IMR-90 (cell line): ENCODE measurements at regions not wholly inside any gene's neighbourhood (a gene's known extent, or its start where the extent isn't known, plus 50 kb on each side); places are given as distances from the start of the nearest gene placed in this dataset.

Experiments used
- ATAC-seq: fragments of 200-7000 bp; cut with Tn5 transposase; 2 replicates; pipeline ENCODE4 v1.9.1; 2020; ENCODE audit warnings: low read depth, mild to moderate bottlenecking, moderate library complexity
- BruUV-seq: library from RNA; stranded (reverse); fragments of 400-500 nt; replicated peaks from 2 replicates; lab custom pipeline; 2021; lab: Mats Ljungman, UMichigan
- CTCF ChIA-PET: fragments of 300-600 bp; formaldehyde crosslinking; extraction: SDS; loops from one replicate; lab custom pipeline; 2021; ENCODE audit warnings: antibody characterized with exemption; lab: Yijun Ruan, JAX
- POLR2A ChIA-PET: fragments of 300-600 bp; sonication (Branson Sonifier 250); formaldehyde crosslinking; loops from one replicate; lab custom pipeline; 2022; ENCODE audit warnings: antibody characterized with exemption; ENCODE audit not compliant: unreplicated experiment; lab: Charles Lee
- DNase-seq: peaks from one replicate; pipeline ENCODE4 v3.0.0; 2013
- H2AFZ ChIP-seq: replicated peaks from 2 replicates; pipeline ENCODE3; 2013; ENCODE audit warnings: low read length, mild to moderate bottlenecking; ENCODE audit not compliant: poor library complexity
- H2AK5ac ChIP-seq: 2 replicates; pipeline ENCODE4 v1.6.1; 2013; ENCODE audit warnings: low read depth, low read length, inconsistent platforms
- H2AK9ac ChIP-seq: replicated peaks from 2 replicates; pipeline ENCODE3; 2013; ENCODE audit warnings: mild to moderate bottlenecking, low read depth, low read length, moderate library complexity; ENCODE audit not compliant: poor library complexity
- H2BK120ac ChIP-seq: 2 replicates; pipeline ENCODE4 v1.6.1; 2013; ENCODE audit warnings: low read depth, low read length, inconsistent platforms
- H2BK15ac ChIP-seq: 3 replicates; pipeline ENCODE4 v1.6.1; 2013; ENCODE audit warnings: low read depth, low read length, inconsistent platforms
- H2BK20ac ChIP-seq: 2 replicates; pipeline ENCODE4 v1.6.1; 2013; ENCODE audit warnings: low read depth, mild to moderate bottlenecking, inconsistent platforms, low read length, moderate library complexity
- H2BK5ac ChIP-seq: 2 replicates; pipeline ENCODE4 v1.6.1; 2013; ENCODE audit warnings: mild to moderate bottlenecking, low read depth, low read length, inconsistent platforms; ENCODE audit not compliant: poor library complexity, severe bottlenecking
- H3K14ac ChIP-seq: replicated peaks from 2 replicates; pipeline ENCODE4 v1.6.1; 2013; ENCODE audit warnings: low read depth, low read length, inconsistent platforms
- H3K18ac ChIP-seq: 2 replicates; pipeline ENCODE4 v1.6.1; 2013; ENCODE audit warnings: low read depth, low read length, control low read depth
- H3K23ac ChIP-seq: 2 replicates; pipeline ENCODE4 v1.6.1; 2013; ENCODE audit warnings: low read depth, low read length, inconsistent platforms
- H3K27ac ChIP-seq: 2 replicates; pipeline ENCODE4 v1.5.1; 2013; ENCODE audit warnings: mild to moderate bottlenecking, control low read depth, low read length; ENCODE audit not compliant: insufficient read depth
- H3K27me3 ChIP-seq: 2 replicates; pipeline ENCODE4 v1.6.1; 2013; ENCODE audit warnings: low read length; ENCODE audit not compliant: control insufficient read depth, insufficient read depth
- H3K36me3 ChIP-seq: 2 replicates; pipeline ENCODE4 v1.6.1; 2013; ENCODE audit warnings: low read length, mixed read lengths; ENCODE audit not compliant: control insufficient read depth, insufficient read depth
- H3K4ac ChIP-seq: 2 replicates; pipeline ENCODE4 v1.6.1; 2013; ENCODE audit warnings: low read depth, low read length, inconsistent platforms
- H3K4me1 ChIP-seq: 2 replicates; pipeline ENCODE4 v1.6.1; 2013; ENCODE audit warnings: low read length, mixed read lengths; ENCODE audit not compliant: control insufficient read depth, insufficient read depth
- H3K4me2 ChIP-seq: 2 replicates; pipeline ENCODE4 v1.6.1; 2013; ENCODE audit warnings: low read depth, mild to moderate bottlenecking, control low read depth, low read length, moderate library complexity
- H3K4me3 ChIP-seq: 2 replicates; pipeline ENCODE4 v1.5.1; 2013; ENCODE audit warnings: low read depth, mild to moderate bottlenecking, control low read depth, low read length, moderate library complexity; ENCODE audit not compliant: insufficient read depth
- H3K56ac ChIP-seq: 2 replicates; pipeline ENCODE4 v1.6.1; 2013; ENCODE audit warnings: low read length, inconsistent platforms; ENCODE audit not compliant: insufficient read depth; ENCODE audit errors: extremely low read depth
- H3K79me1 ChIP-seq, 2 experiments: 2 replicates each; pipeline ENCODE4 v1.6.1; 2013; ENCODE audit warnings: low read length in 2 of 2, inconsistent platforms in 1 of 2, low read depth in 1 of 2
- H3K9ac ChIP-seq: 2 replicates; pipeline ENCODE4 v1.6.1; 2013; ENCODE audit warnings: low read depth, low read length, control low read depth
- H3K9me1 ChIP-seq: 2 replicates; pipeline ENCODE4 v1.6.1; 2013; ENCODE audit warnings: low read length, inconsistent platforms; ENCODE audit not compliant: insufficient read depth
- H3K9me3 ChIP-seq: 2 replicates; pipeline ENCODE4 v1.6.1; 2013; ENCODE audit warnings: low read length; ENCODE audit not compliant: control insufficient read depth, insufficient read depth
- H4K20me1 ChIP-seq: 2 replicates; pipeline ENCODE4 v1.6.1; 2013; ENCODE audit warnings: low read length, inconsistent platforms; ENCODE audit not compliant: insufficient read depth
- H4K5ac ChIP-seq: 2 replicates; pipeline ENCODE4 v1.6.1; 2013; ENCODE audit warnings: mild to moderate bottlenecking, low read depth, low read length, control low read depth
- H4K8ac ChIP-seq, 2 experiments: 2 replicates each; pipeline ENCODE4 v1.6.1; 2013; ENCODE audit warnings: low read depth in 2 of 2, low read length in 2 of 2, control low read depth in 1 of 2, inconsistent platforms in 1 of 2
- H4K91ac ChIP-seq: 2 replicates; pipeline ENCODE4 v1.6.1; 2013; ENCODE audit warnings: low read depth, low read length, inconsistent platforms; ENCODE audit not compliant: insufficient read depth
- BHLHE40 ChIP-seq: fragments of 150-350 bp; IDR thresholded peaks from 2 replicates; pipeline ENCODE4 v1.6.1; 2016; ENCODE audit warnings: mild to moderate bottlenecking, low read depth, low read length
- MAFK ChIP-seq: IDR thresholded peaks from 2 replicates; pipeline ENCODE4 v1.6.1; 2012; ENCODE audit warnings: low read depth, low read length, improper control_type of control experiment
- WGBS, 2 experiments: methylation state at CpG; one replicate each; pipeline versions ENCODE4 v1.1.5 to v1.1.7; 2013; ENCODE audit warnings: missing lambda C conversion rate in 2 of 2; ENCODE audit not compliant: insufficient read length in 1 of 2; ENCODE audit errors: extremely low coverage in 2 of 2; 5-methylcytosine and 5-hydroxymethylcytosine counted together
- dilution Hi-C: fragments of 300-500 bp; cut with HindIII; formaldehyde crosslinking; loops from one replicate; pipeline ENCODE4 v1.14.3; 2018; ENCODE audit warnings: low sequenced_read_pairs; ENCODE audit not compliant: unreplicated experiment
- in situ Hi-C: fragments of 300-500 bp; cut with MboI; formaldehyde crosslinking; loops from 3 replicates; pipeline ENCODE4 v1.14.3; 2019; ENCODE audit warnings: low sequenced_read_pairs, inconsistent platforms, mixed read lengths
- intact Hi-C: fragments of 100-400 bp; cut with micrococcal nuclease; formaldehyde crosslinking; loops from 2 replicates; pipeline ENCODE4 v1.10.0; 2022
- TF ChIP-seq, protein P1 (sequence below): conservative IDR thresholded peaks from 2 replicates; pipeline ENCODE4 v1.5.1; 2012; ENCODE audit warnings: mild to moderate bottlenecking, low read depth, low read length, improper control_type of control experiment

DNA sequence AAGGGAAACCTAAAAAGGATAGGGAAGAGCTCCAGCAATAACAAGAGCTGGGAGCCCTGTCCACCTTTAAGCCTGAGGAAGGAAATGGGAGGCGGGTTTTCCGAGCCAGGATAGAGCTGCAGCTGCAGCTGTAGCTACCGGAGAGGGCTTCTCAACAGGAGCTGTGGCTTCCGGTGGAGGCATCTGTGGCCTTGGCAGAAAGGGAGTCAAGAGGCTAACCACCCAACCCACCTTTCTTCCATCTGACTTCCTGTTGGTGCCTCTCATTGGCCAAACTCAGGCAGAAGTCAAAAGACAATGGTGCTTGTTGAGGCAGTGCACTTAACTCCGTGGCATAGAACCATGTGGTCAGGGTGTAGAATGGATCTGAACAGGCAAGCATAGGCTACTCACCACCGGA is 313.1 kb upstream of the DAB1 start:
- Histone ChIP-seq H3K4me2 (no peak overlapping the region), H3K27me3 (no peaks in the 10 kb centered on the region), H3K9me3 (no peaks in the 10 kb centered on the region), H2AK5ac (no peak overlapping the region), H3K4me1 (no peaks in the 10 kb centered on the region), H3K27ac (no peak overlapping the region), H4K20me1 (no peaks in the 10 kb centered on the region), H2BK5ac (no peak overlapping the region), H2AK9ac (no peak overlapping the region), H4K91ac (no peak overlapping the region), H2AFZ (no peak overlapping the region), H3K4me3 (no peak overlapping the region), H3K36me3 (no peaks in the 10 kb centered on the region), H3K23ac (no peak overlapping the region), H2BK120ac (no peak overlapping the region), H4K8ac (no peak overlapping the region), H3K9me1 (no peaks in the 10 kb centered on the region), H3K14ac (no peak overlapping the region), H3K18ac (no peak overlapping the region), H3K9ac (no peak overlapping the region), H2BK20ac (no peak overlapping the region), H3K79me1 (no peaks in the 10 kb centered on the region), H4K5ac (no peak overlapping the region), H2BK15ac (no peak overlapping the region), H3K56ac (no peak overlapping the region), H3K4ac (no peak overlapping the region)
- in situ Hi-C loops (no loop called here), intact Hi-C loops (no loop called here), dilution Hi-C loops (no loop called here)
- CTCF ChIA-PET = no interaction called here
- DNase-seq (no peak), ATAC-seq (no peak)
- WGBS, 2 experiments = no CpG with 5 or more reads among the region's 6 CpGs
- POLR2A ChIA-PET = no interaction called here
- TF ChIP-seq MAFK = no peak
- TF ChIP-seq, protein P1, sequence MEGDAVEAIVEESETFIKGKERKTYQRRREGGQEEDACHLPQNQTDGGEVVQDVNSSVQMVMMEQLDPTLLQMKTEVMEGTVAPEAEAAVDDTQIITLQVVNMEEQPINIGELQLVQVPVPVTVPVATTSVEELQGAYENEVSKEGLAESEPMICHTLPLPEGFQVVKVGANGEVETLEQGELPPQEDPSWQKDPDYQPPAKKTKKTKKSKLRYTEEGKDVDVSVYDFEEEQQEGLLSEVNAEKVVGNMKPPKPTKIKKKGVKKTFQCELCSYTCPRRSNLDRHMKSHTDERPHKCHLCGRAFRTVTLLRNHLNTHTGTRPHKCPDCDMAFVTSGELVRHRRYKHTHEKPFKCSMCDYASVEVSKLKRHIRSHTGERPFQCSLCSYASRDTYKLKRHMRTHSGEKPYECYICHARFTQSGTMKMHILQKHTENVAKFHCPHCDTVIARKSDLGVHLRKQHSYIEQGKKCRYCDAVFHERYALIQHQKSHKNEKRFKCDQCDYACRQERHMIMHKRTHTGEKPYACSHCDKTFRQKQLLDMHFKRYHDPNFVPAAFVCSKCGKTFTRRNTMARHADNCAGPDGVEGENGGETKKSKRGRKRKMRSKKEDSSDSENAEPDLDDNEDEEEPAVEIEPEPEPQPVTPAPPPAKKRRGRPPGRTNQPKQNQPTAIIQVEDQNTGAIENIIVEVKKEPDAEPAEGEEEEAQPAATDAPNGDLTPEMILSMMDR = no peak
- no peak for TF ChIP-seq BHLHE40
- no TSS peak for BruUV-seq
